Vagina (tissue), 2 donors: ENCODE measurements at regions not wholly inside any gene's neighbourhood (a gene's known extent, or its start where the extent isn't known, plus 50 kb on each side); places are given as distances from the start of the nearest gene placed in this dataset.

ENCODE experiments used
- CTCF ChIP-seq, 3 experiments: fragments of 450-650 bp in 2 of 3; fragments of 200-600 bp in 1 of 3; sonication (generic) in 1 of 3; IDR thresholded peaks; one replicate each; pipeline ENCODE4 v1.5.1; 2017 to 2019; ENCODE audit warnings: antibody characterized with exemption in 3 of 3, mild to moderate bottlenecking in 2 of 3, moderate library complexity in 2 of 3
- POLR2A ChIP-seq, 2 donors: fragments of 450-650 bp; IDR thresholded peaks; one replicate each; pipeline ENCODE4 v1.6.1; 2017; ENCODE audit warnings: antibody characterized with exemption in 2 of 2, mild to moderate bottlenecking in 2 of 2, moderate library complexity in 2 of 2
- POLR2AphosphoS5 ChIP-seq, 2 donors: sonication (generic); formaldehyde crosslinking; IDR thresholded peaks; one replicate each; pipeline ENCODE4 v1.9.0; 2017; ENCODE audit warnings: antibody characterized with exemption in 2 of 2, mild to moderate bottlenecking in 2 of 2, low read depth in 1 of 2; ENCODE audit not compliant: insufficient read depth in 1 of 2

GRCh38 chr7:115241151-115241550 lies 319.3 kb downstream of the MDFIC start:
- TF ChIP-seq CTCF (IDR thresholded peaks at IDR 0.05) (no peak), POLR2AphosphoS5 (IDR thresholded peaks at IDR 0.05; ENCODE audit: insufficient read depth in 1 of 2, low read depth in 1 of 2) (no peak), POLR2A (IDR thresholded peaks at IDR 0.05) (no peak)
